Cardiac muscle cell (in vitro differentiated cells and primary cell): ENCODE measurements at regions not wholly inside any gene's neighbourhood (a gene's known extent, or its start where the extent isn't known, plus 50 kb on each side); places are given as distances from the start of the nearest gene placed in this dataset.
"Not testable (repeated sequence)": the region's sequence is repeated elsewhere in the genome, so short reads cannot be mapped to it uniquely, and the experiment has no call there.

Experiments
- DNase-seq, 2 donors: peaks; one replicate each; pipeline versions ENCODE4 v3.0.0 to v3.0.0-alpha.2; 2010 to 2017; ENCODE audit warnings: low read depth in 1 of 2, low spot score in 1 of 2
- H3K27ac ChIP-seq: fragments of 200-600 bp; sonication (generic); 2 replicates; pipeline ENCODE4 v1.5.1; 2016
- H3K27me3 ChIP-seq: fragments of 200-600 bp; sonication (generic); 2 replicates; pipeline ENCODE4 v1.6.0; 2016; ENCODE audit warnings: control low read depth
- H3K36me3 ChIP-seq: fragments of 200-600 bp; sonication (generic); 2 replicates; pipeline ENCODE4 v1.5.1; 2016; ENCODE audit warnings: control low read depth
- H3K4me1 ChIP-seq: fragments of 200-600 bp; sonication (generic); 2 replicates; pipeline ENCODE4 v1.8.1; 2017; ENCODE audit warnings: low read depth, mild to moderate bottlenecking, mixed run types
- H3K4me3 ChIP-seq: fragments of 200-600 bp; sonication (generic); 2 replicates; pipeline ENCODE4 v1.5.1; 2016; ENCODE audit warnings: mild to moderate bottlenecking
- H3K9me3 ChIP-seq: fragments of 200-600 bp; sonication (generic); 2 replicates; pipeline ENCODE4 v1.5.1; 2017; ENCODE audit warnings: low read depth, mild to moderate bottlenecking, control low read depth

GRCh38 chr17:30731210-30732132 is 93.0 kb downstream of the CRLF3 start:
- Histone ChIP-seq H3K4me3 (peak overlapping the region; percentile 82), H3K27ac (peak overlapping the region; percentile 97), H3K4me1 (peaks cover 14% of the 10 kb centered on the region)
- not testable (repeated sequence) for H3K36me3 ChIP-seq, H3K27me3 ChIP-seq, H3K9me3 ChIP-seq
- peak; percentile 79 to 82 for DNase-seq

DNA sequence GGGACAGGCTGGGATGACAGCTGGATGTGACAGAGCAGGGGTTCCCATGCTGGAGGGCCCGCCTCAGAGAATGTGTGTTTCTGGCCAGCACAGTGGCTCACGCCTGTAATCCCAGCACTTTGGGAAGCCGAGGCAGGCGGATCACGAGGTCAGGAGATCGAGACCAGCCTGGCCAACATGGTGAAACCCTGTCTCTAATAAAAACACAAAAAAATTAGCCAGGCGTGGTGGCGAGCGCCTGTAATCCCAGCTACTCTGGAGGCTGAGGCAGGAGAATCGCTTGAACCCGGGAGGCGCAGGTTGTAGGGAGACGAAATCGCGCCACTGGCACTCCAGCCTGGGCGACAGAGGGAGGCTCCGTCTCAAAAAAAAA is 93.7 kb downstream of the CRLF3 start:
- H3K9me3 ChIP-seq, H3K27me3 ChIP-seq, H3K36me3 ChIP-seq, DNase-seq: not testable (repeated sequence)
- Histone ChIP-seq H3K27ac (peak overlapping the region; percentile 70), H3K4me1 (peaks cover 14% of the 10 kb centered on the region), H3K4me3 (peak overlapping the region; percentile 82)

- Histone ChIP-seq H3K4me1 (peaks cover 11% of the 10 kb centered on the region), H3K27ac (peak overlapping the region; percentile 70)
- not testable (repeated sequence) for H3K9me3 ChIP-seq, H3K36me3 ChIP-seq, H3K4me3 ChIP-seq, DNase-seq, H3K27me3 ChIP-seq
Measured at GRCh38 chr17:30730171-30730836, 94.2 kb downstream of the CRLF3 start.

DNA sequence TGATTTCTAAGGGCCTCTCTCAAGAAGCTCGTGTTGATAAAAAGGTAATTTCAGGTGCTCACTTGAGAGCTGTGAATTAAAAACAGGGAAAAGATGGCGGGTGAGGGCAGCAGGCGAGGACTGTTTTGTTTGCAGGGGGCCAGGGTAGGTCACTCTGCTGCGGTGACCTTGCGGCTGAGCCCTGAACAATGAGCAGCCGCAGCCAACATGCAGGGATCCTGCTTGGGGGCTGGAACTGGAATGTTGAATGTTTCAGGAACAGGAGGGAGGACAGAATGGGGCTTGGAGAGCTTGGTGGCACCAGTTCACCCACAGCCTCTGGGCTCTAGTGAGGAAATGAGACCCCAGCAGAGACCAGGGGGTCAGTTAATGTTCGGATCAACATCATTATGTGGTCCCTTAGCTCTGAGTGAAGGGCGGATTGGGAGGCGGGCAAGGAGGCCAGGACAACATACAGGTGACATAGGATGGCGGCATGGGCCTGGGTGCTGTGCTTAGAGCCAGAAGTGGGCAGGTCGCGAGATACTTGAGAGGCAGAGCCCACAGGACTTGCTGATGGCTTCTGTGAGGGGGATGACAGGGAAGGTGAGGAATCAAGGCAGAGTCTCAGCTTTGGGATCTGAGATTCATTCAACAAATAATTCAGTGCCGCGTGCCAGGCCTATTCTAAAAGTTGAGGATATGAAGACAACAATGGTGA is 94.9 kb downstream of the CRLF3 start:
- peaks cover 11% of the 10 kb centered on the region for H3K4me1 ChIP-seq
- H3K9me3 ChIP-seq, DNase-seq, H3K27me3 ChIP-seq, H3K4me3 ChIP-seq, H3K36me3 ChIP-seq, H3K27ac ChIP-seq: not testable (repeated sequence)

DNA sequence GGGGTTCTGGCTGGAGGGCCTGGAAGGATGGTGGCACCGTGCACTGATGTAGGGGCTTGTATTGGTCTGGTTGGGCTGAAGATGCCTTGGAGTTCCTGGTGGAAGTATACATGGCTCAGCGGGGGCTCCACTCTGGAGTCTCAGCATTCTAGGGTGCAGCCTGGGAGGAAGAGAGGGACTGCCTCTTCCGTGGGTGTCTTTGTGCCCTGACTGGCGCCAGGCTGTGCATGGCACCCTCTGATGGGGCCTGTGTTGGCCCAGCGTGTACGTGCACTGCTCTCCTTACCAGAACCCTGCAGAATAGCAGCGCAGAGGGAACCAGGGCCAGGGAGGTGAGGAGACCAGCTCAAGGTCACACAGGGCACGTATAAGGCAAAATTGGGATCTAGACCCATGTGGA is 97.0 kb downstream of the CRLF3 start:
- H3K27me3 ChIP-seq, H3K27ac ChIP-seq, H3K4me3 ChIP-seq, H3K4me1 ChIP-seq, H3K36me3 ChIP-seq, H3K9me3 ChIP-seq, DNase-seq: not testable (repeated sequence)

DNA sequence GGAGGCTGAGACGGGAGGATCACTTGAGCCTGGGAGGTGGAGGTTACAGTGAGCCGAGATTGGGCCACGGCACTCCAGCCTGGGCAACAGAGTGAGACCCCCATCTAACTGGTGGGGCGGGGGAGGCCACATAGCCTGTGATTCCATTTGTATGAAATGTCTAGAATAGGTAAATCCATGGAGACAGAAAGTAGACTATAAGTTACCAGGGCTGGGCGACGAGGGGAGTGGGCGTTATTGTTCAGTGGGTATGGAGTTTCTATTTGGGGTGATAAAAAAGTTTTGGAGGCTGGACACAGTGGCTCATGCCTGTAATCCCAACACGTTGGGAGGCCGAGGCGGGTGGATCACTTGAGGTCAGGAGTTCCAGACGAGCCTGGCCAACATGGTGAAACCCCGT is 97.8 kb downstream of the CRLF3 start:
- not testable (repeated sequence) for DNase-seq, H3K9me3 ChIP-seq, H3K4me1 ChIP-seq, H3K36me3 ChIP-seq, H3K27me3 ChIP-seq, H3K4me3 ChIP-seq, H3K27ac ChIP-seq

DNA sequence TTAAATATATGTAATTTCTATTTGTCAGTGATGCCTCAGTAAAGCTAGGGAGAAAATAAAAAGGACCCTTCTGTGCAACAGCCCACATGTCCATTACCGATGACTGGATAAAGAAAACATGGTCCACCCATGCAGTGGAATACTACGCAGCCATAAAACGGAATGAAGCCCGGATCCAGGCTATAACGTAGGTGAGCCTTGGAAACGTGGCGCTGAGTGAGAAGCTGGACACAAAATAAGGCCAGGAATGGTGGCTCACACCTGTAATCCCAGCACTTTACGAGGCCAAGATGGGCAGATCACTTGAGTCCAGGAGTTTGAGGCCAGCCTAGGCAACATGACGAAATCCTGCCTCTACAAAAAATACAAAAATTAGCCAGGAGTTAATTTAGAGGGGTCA is 98.2 kb downstream of the CRLF3 start:
- not testable (repeated sequence) for H3K36me3 ChIP-seq, DNase-seq, H3K4me3 ChIP-seq, H3K27ac ChIP-seq, H3K4me1 ChIP-seq, H3K9me3 ChIP-seq, H3K27me3 ChIP-seq

DNA sequence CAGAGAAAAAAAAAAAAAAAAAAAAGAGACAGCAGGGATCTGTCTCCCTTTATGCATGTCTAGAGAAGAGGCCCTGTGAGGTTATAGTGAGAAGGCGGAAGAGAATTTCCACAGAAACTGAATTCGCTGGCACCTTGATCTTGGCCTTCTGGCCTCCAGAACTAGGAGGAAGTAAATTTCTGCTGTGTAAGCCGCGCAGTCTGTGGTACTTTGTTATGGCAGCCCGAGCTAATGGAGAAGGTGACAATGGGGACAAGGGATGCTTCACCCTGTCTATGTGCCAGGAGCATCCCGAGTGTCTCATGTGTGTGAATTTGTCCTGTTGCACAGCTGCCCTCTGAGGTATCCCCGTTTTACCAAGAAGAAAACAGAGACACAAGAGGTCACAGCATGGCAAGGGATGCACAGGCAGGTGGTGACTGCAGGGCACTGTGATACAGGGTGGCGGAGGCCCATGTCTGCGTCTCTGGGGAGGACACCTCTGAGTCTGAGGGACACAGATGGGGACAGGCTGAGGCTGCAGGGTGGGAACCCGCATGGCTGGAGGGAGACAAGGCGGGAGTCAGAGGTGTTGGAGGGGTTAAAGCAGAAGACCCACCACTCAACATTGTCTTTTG is 100.3 kb downstream of the CRLF3 start:
- not testable (repeated sequence) for H3K27me3 ChIP-seq, H3K27ac ChIP-seq, DNase-seq, H3K4me1 ChIP-seq, H3K36me3 ChIP-seq, H3K4me3 ChIP-seq, H3K9me3 ChIP-seq

DNA sequence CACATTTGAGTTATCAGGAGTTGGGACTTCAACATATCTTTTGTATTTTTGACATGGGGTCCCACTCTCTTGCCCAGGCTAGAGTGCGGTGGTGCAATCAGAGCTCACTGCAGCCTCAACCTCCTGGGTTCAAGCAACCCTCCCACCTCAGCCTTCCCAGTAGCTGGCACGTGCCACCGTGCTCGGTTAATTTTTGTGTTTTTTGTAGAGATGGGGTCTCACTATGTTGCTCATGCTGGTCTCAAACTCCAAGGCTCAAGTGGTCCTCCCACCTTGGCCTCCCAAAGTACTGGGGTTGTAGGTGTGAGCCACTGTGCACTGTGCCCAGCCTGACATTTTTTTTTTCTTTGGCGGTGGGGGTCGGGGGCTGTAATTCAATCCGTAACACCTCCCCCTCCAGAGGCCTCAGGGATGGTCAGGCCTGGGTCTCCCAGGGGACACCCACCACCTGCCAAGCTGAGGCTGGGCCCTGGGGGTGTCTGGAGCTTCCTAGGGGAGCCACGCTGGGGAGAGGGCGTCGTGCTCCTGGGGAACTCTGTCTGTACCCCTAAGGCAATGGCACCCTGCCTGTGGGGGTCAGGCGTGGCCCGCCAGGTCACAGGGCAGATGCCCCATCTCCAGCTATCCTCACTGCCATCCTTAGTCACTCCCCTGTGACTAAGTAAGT is 102.2 kb downstream of the CRLF3 start:
- H3K9me3 ChIP-seq, H3K27me3 ChIP-seq, DNase-seq, H3K36me3 ChIP-seq, H3K27ac ChIP-seq, H3K4me3 ChIP-seq, H3K4me1 ChIP-seq: not testable (repeated sequence)

- not testable (repeated sequence) for H3K36me3 ChIP-seq, DNase-seq, H3K9me3 ChIP-seq, H3K4me3 ChIP-seq, H3K4me1 ChIP-seq, H3K27me3 ChIP-seq, H3K27ac ChIP-seq
Measured at GRCh38 chr17:30720971-30721370, 103.5 kb downstream of the CRLF3 start.
